ENCODE measurements at regions not wholly inside any gene's neighbourhood (a gene's known extent, or its start where the extent isn't known, plus 50 kb on each side); places are given as distances from the start of the nearest gene placed in this dataset.
"Not testable (repeated sequence)": the region's sequence is repeated elsewhere in the genome, so short reads cannot be mapped to it uniquely, and the experiment has no call there.

GRCh38 chr15:20637499-20637898 lies 95.9 kb upstream of the GOLGA6L6 start:
- CTCF ChIA-PET (ENCODE audit: low intra/inter-chr PET ratio); DNase-seq (ENCODE audit: extremely low read depth in 1 of 4, low spot score in 3 of 4); H3K79me2 ChIP-seq (ENCODE audit: control insufficient read depth, insufficient read depth, low read length); intact Hi-C loops (cut with micrococcal nuclease); H2AFZ ChIP-seq (ENCODE audit: low read depth, low read length); H3K9me3 ChIP-seq (replicated peaks; ENCODE audit: control insufficient read depth, insufficient read depth, low read depth, low read length); H3K9ac ChIP-seq (ENCODE audit: insufficient read depth in 1 of 2, low read depth in 2 of 2, low read length in 2 of 2); FAIRE-seq; H3K4me3 ChIP-seq; ATAC-seq; H3K27ac ChIP-seq (ENCODE audit: extremely low read depth, low read depth, low read length); POLR2A ChIA-PET; H3K4me1 ChIP-seq (replicated peaks in 1 of 2; ENCODE audit: control insufficient read depth in 2 of 2, insufficient read depth in 2 of 2, low read length in 2 of 2); H3K36me3 ChIP-seq (ENCODE audit: control insufficient read depth, insufficient read depth, low read length); H3K27me3 ChIP-seq (ENCODE audit: control insufficient read depth in 2 of 2, insufficient read depth in 2 of 2, low read length in 2 of 2); in situ Hi-C loops (cut with MboI); H4K20me1 ChIP-seq (replicated peaks; ENCODE audit: control insufficient read depth, insufficient read depth, low read length); H3K9me1 ChIP-seq (ENCODE audit: control insufficient read depth, insufficient read depth, low read length); H3K4me2 ChIP-seq (ENCODE audit: insufficient read depth, low read length); BruUV-seq (replicated peaks): not testable (repeated sequence)
- 0% methylated on average over 2 of the region's 3 CpGs for WGBS (ENCODE audit: insufficient coverage, low coverage, missing lambda C conversion rate)

- H2AFZ ChIP-seq (ENCODE audit: low read depth, low read length); H3K4me2 ChIP-seq (ENCODE audit: insufficient read depth, low read length); H3K27me3 ChIP-seq (ENCODE audit: control insufficient read depth in 2 of 2, insufficient read depth in 2 of 2, low read length in 2 of 2); H3K79me2 ChIP-seq (ENCODE audit: control insufficient read depth, insufficient read depth, low read length); ATAC-seq; in situ Hi-C loops (cut with MboI); H3K27ac ChIP-seq (ENCODE audit: extremely low read depth, low read depth, low read length); H4K20me1 ChIP-seq (replicated peaks; ENCODE audit: control insufficient read depth, insufficient read depth, low read length); FAIRE-seq; H3K9me3 ChIP-seq (replicated peaks; ENCODE audit: control insufficient read depth, insufficient read depth, low read depth, low read length); CTCF ChIA-PET (ENCODE audit: low intra/inter-chr PET ratio); H3K4me3 ChIP-seq; POLR2A ChIA-PET; DNase-seq (ENCODE audit: extremely low read depth in 1 of 4, low spot score in 3 of 4); BruUV-seq (replicated peaks); H3K9ac ChIP-seq (ENCODE audit: insufficient read depth in 1 of 2, low read depth in 2 of 2, low read length in 2 of 2); H3K36me3 ChIP-seq (ENCODE audit: control insufficient read depth, insufficient read depth, low read length); H3K9me1 ChIP-seq (ENCODE audit: control insufficient read depth, insufficient read depth, low read length); intact Hi-C loops (cut with micrococcal nuclease); H3K4me1 ChIP-seq (replicated peaks in 1 of 2; ENCODE audit: control insufficient read depth in 2 of 2, insufficient read depth in 2 of 2, low read length in 2 of 2): not testable (repeated sequence)
- 0% methylated on average over 3 of the region's 5 CpGs for WGBS (ENCODE audit: insufficient coverage, low coverage, missing lambda C conversion rate)
Measured at GRCh38 chr15:20629526-20629925, 87.9 kb upstream of the GOLGA6L6 start.

GRCh38 chr15:20628538-20628937 lies 86.9 kb upstream of the GOLGA6L6 start:
- BruUV-seq (replicated peaks); CTCF ChIA-PET (ENCODE audit: low intra/inter-chr PET ratio): not testable (repeated sequence)
- ATAC-seq, result peak; percentile 82

GRCh38 chr15:20625469-20625868 lies 83.9 kb upstream of the GOLGA6L6 start:
- in situ Hi-C loops (cut with MboI); H3K79me2 ChIP-seq (ENCODE audit: control insufficient read depth, insufficient read depth, low read length); DNase-seq (ENCODE audit: extremely low read depth in 1 of 4, low spot score in 3 of 4); intact Hi-C loops (cut with micrococcal nuclease); H4K20me1 ChIP-seq (replicated peaks; ENCODE audit: control insufficient read depth, insufficient read depth, low read length); POLR2A ChIA-PET; H3K9me1 ChIP-seq (ENCODE audit: control insufficient read depth, insufficient read depth, low read length); H3K4me3 ChIP-seq; BruUV-seq (replicated peaks); H3K27ac ChIP-seq (ENCODE audit: extremely low read depth, low read depth, low read length); CTCF ChIA-PET (ENCODE audit: low intra/inter-chr PET ratio); H3K9me3 ChIP-seq (replicated peaks; ENCODE audit: control insufficient read depth, insufficient read depth, low read depth, low read length); H3K4me2 ChIP-seq (ENCODE audit: insufficient read depth, low read length); FAIRE-seq; H3K36me3 ChIP-seq (ENCODE audit: control insufficient read depth, insufficient read depth, low read length); H3K4me1 ChIP-seq (replicated peaks in 1 of 2; ENCODE audit: control insufficient read depth in 2 of 2, insufficient read depth in 2 of 2, low read length in 2 of 2); ATAC-seq; H2AFZ ChIP-seq (ENCODE audit: low read depth, low read length); H3K27me3 ChIP-seq (ENCODE audit: control insufficient read depth in 2 of 2, insufficient read depth in 2 of 2, low read length in 2 of 2); H3K9ac ChIP-seq (ENCODE audit: insufficient read depth in 1 of 2, low read depth in 2 of 2, low read length in 2 of 2): not testable (repeated sequence)
- WGBS (ENCODE audit: insufficient coverage, low coverage, missing lambda C conversion rate), result 0% methylated on average over 3 of the region's 7 CpGs

More at GRCh38 chr15:20628538-20628937, 86.9 kb upstream of the GOLGA6L6 start:
- H3K9ac ChIP-seq (ENCODE audit: insufficient read depth in 1 of 2, low read depth in 2 of 2, low read length in 2 of 2); intact Hi-C loops (cut with micrococcal nuclease); H3K79me2 ChIP-seq (ENCODE audit: control insufficient read depth, insufficient read depth, low read length); H4K20me1 ChIP-seq (replicated peaks; ENCODE audit: control insufficient read depth, insufficient read depth, low read length); H3K4me1 ChIP-seq (replicated peaks in 1 of 2; ENCODE audit: control insufficient read depth in 2 of 2, insufficient read depth in 2 of 2, low read length in 2 of 2); POLR2A ChIA-PET; H3K4me2 ChIP-seq (ENCODE audit: insufficient read depth, low read length); FAIRE-seq; in situ Hi-C loops (cut with MboI); H3K9me1 ChIP-seq (ENCODE audit: control insufficient read depth, insufficient read depth, low read length); H3K9me3 ChIP-seq (replicated peaks; ENCODE audit: control insufficient read depth, insufficient read depth, low read depth, low read length); DNase-seq (ENCODE audit: extremely low read depth in 1 of 4, low spot score in 3 of 4); H2AFZ ChIP-seq (ENCODE audit: low read depth, low read length); H3K4me3 ChIP-seq; H3K36me3 ChIP-seq (ENCODE audit: control insufficient read depth, insufficient read depth, low read length); H3K27ac ChIP-seq (ENCODE audit: extremely low read depth, low read depth, low read length); H3K27me3 ChIP-seq (ENCODE audit: control insufficient read depth in 2 of 2, insufficient read depth in 2 of 2, low read length in 2 of 2): not testable (repeated sequence)
- WGBS (ENCODE audit: insufficient coverage, low coverage, missing lambda C conversion rate), result no CpG with 5 or more reads among the region's 30 CpGs
